Neural cell (in vitro differentiated cells): ENCODE measurements at regions not wholly inside any gene's neighbourhood (a gene's known extent, or its start where the extent isn't known, plus 50 kb on each side); places are given as distances from the start of the nearest gene placed in this dataset.

Experiments
- H2AFZ ChIP-seq: fragments of 200-600, 300-800 bp; sonication (generic), shearing (Covaris generic); 2 replicates; pipeline ENCODE4 v1.6.0; 2014; ENCODE audit warnings: low read depth, mild to moderate bottlenecking, antibody characterized with exemption, low read length, moderate library complexity
- H3F3A ChIP-seq: fragments of 200-600 bp; shearing (Covaris generic); 2 replicates; pipeline ENCODE4 v1.6.1; 2016; ENCODE audit warnings: mild to moderate bottlenecking, moderate library complexity, mixed read lengths, antibody characterized with exemption, low read length; ENCODE audit not compliant: insufficient read depth, poor library complexity, severe bottlenecking
- H3K27ac ChIP-seq: fragments of 200-600, 300-800 bp; sonication (generic), shearing (Covaris generic); 2 replicates; pipeline ENCODE4 v1.5.1; 2014; ENCODE audit warnings: mild to moderate bottlenecking, low read length, moderate library complexity
- H3K27me3 ChIP-seq: fragments of 300-800, 200-600 bp; sonication (generic), shearing (Covaris generic); 2 replicates; pipeline ENCODE4 v1.6.0; 2014; ENCODE audit warnings: mild to moderate bottlenecking, low read depth, low read length, moderate library complexity; ENCODE audit not compliant: insufficient read depth
- H3K36me3 ChIP-seq: fragments of 300-800, 200-600 bp; sonication (generic), shearing (Covaris generic); 2 replicates; pipeline ENCODE4 v1.5.1; 2014; ENCODE audit warnings: mild to moderate bottlenecking, antibody characterized with exemption, low read length, moderate library complexity; ENCODE audit not compliant: insufficient read depth
- H3K4me2 ChIP-seq: fragments of 300-800, 200-600 bp; sonication (generic), shearing (Covaris generic); 2 replicates; pipeline ENCODE4 v1.6.0; 2014; ENCODE audit warnings: mild to moderate bottlenecking, low read length
- H3K4me3 ChIP-seq: fragments of 300-800, 200-600 bp; sonication (generic), shearing (Covaris generic); 2 replicates; pipeline ENCODE4 v1.5.1; 2014; ENCODE audit warnings: mild to moderate bottlenecking, low read length, moderate library complexity
- H3K79me2 ChIP-seq: fragments of 200-600 bp; shearing (Covaris generic); replicated peaks from 2 replicates; pipeline ENCODE4 v1.6.0; 2014; ENCODE audit warnings: mild to moderate bottlenecking, low read length, moderate library complexity; ENCODE audit not compliant: insufficient read depth
- H3K9ac ChIP-seq: fragments of 300-800, 200-600 bp; sonication (generic), shearing (Covaris generic); 2 replicates; pipeline ENCODE4 v1.6.1; 2016; ENCODE audit warnings: mild to moderate bottlenecking, low read length, mixed read lengths
- H3K9me2 ChIP-seq: fragments of 200-600 bp; shearing (Covaris generic); 2 replicates; pipeline ENCODE4 v1.6.1; 2016; ENCODE audit warnings: mild to moderate bottlenecking, low read length, mixed read lengths; ENCODE audit not compliant: insufficient read depth
- H3K9me3 ChIP-seq: fragments of 200-600, 300-800 bp; sonication (generic), shearing (Covaris generic); 2 replicates; pipeline ENCODE4 v1.6.1; 2016; ENCODE audit warnings: mild to moderate bottlenecking, mixed run types, low read length, moderate library complexity, mixed read lengths
- H4K20me1 ChIP-seq: fragments of 200-600 bp; shearing (Covaris generic); 2 replicates; pipeline ENCODE4 v1.6.1; 2016; ENCODE audit warnings: mild to moderate bottlenecking, mixed run types; ENCODE audit not compliant: insufficient read depth
- EP300 ChIP-seq: fragments of 450-650 bp; conservative IDR thresholded peaks from 2 replicates; pipeline ENCODE4 v1.6.1; 2014; ENCODE audit warnings: antibody characterized with exemption, mild to moderate bottlenecking, moderate library complexity; ENCODE audit not compliant: poor library complexity, severe bottlenecking
- EZH2 ChIP-seq: fragments of 200-600, 300-800 bp; shearing (Covaris generic), sonication (generic); IDR thresholded peaks from 2 replicates; pipeline ENCODE4 v1.6.1; 2014; ENCODE audit warnings: antibody characterized with exemption, low read length, borderline replicate concordance, mild to moderate bottlenecking; ENCODE audit not compliant: insufficient read depth, poor library complexity, severe bottlenecking
- MXI1 ChIP-seq: fragments of 450-650 bp; conservative IDR thresholded peaks from 2 replicates; pipeline ENCODE4 v1.6.1; 2014; ENCODE audit warnings: antibody characterized with exemption, mild to moderate bottlenecking; ENCODE audit not compliant: poor library complexity, severe bottlenecking
- POLR2AphosphoS5 ChIP-seq: IDR thresholded peaks from 2 replicates; pipeline ENCODE4 v1.6.1; 2012
- RAD21 ChIP-seq: fragments of 450-650 bp; conservative IDR thresholded peaks from 2 replicates; pipeline ENCODE4 v1.6.1; 2014; ENCODE audit warnings: antibody characterized with exemption, mild to moderate bottlenecking, moderate library complexity
- REST ChIP-seq: IDR thresholded peaks from 2 replicates; pipeline ENCODE4 v1.6.1; 2012; ENCODE audit warnings: borderline replicate concordance
- SMC3 ChIP-seq: fragments of 450-650 bp; conservative IDR thresholded peaks from 2 replicates; pipeline ENCODE4 v1.6.1; 2014; ENCODE audit warnings: antibody characterized with exemption, mild to moderate bottlenecking, moderate library complexity; ENCODE audit not compliant: poor library complexity
- TAF1 ChIP-seq: IDR thresholded peaks from 2 replicates; pipeline ENCODE4 v1.6.1; 2012; ENCODE audit warnings: low read depth
- TF ChIP-seq, protein P1 (sequence below): fragments of 450-650 bp; IDR thresholded peaks from 2 replicates; pipeline ENCODE4 v1.5.1; 2014; ENCODE audit warnings: antibody characterized with exemption, mild to moderate bottlenecking, moderate library complexity; ENCODE audit not compliant: poor library complexity, severe bottlenecking

DNA sequence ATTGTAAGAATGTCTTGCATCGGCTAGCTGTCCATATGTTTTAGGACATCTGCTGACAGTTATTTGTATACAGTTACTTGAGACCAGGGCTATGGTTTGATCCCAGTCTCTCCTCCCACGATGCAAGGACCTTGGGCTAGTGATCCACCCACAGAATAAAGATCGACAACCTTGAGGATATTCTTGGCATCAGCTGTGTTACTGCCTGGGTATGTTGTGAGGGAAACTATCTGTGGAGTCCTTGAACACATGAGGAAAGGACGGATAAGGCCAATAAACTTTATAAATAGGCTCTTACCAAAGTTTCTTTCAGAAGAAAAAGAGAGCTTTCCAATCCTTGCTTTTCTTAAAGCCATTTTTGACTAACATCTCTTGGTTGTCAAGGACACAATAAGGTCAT, 70.8 kb upstream of the HEY2 start:
- Histone ChIP-seq H3F3A (no peaks in the 10 kb centered on the region), H3K36me3 (no peaks in the 10 kb centered on the region), H3K9me3 (no peaks in the 10 kb centered on the region), H3K4me2 (no peak overlapping the region), H3K79me2 (no peaks in the 10 kb centered on the region), H3K27me3 (no peaks in the 10 kb centered on the region), H3K4me3 (no peak overlapping the region), H3K9me2 (no peaks in the 10 kb centered on the region), H4K20me1 (no peaks in the 10 kb centered on the region), H3K9ac (no peak overlapping the region), H2AFZ (no peak overlapping the region), H3K27ac (no peak overlapping the region)
- TF ChIP-seq MXI1 (no peak), TAF1 (no peak), SMC3 (no peak), REST (no peak), EP300 (no peak), POLR2AphosphoS5 (no peak), EZH2 (no peak), RAD21 (no peak)
- TF ChIP-seq, protein P1, sequence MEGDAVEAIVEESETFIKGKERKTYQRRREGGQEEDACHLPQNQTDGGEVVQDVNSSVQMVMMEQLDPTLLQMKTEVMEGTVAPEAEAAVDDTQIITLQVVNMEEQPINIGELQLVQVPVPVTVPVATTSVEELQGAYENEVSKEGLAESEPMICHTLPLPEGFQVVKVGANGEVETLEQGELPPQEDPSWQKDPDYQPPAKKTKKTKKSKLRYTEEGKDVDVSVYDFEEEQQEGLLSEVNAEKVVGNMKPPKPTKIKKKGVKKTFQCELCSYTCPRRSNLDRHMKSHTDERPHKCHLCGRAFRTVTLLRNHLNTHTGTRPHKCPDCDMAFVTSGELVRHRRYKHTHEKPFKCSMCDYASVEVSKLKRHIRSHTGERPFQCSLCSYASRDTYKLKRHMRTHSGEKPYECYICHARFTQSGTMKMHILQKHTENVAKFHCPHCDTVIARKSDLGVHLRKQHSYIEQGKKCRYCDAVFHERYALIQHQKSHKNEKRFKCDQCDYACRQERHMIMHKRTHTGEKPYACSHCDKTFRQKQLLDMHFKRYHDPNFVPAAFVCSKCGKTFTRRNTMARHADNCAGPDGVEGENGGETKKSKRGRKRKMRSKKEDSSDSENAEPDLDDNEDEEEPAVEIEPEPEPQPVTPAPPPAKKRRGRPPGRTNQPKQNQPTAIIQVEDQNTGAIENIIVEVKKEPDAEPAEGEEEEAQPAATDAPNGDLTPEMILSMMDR: no peak

DNA sequence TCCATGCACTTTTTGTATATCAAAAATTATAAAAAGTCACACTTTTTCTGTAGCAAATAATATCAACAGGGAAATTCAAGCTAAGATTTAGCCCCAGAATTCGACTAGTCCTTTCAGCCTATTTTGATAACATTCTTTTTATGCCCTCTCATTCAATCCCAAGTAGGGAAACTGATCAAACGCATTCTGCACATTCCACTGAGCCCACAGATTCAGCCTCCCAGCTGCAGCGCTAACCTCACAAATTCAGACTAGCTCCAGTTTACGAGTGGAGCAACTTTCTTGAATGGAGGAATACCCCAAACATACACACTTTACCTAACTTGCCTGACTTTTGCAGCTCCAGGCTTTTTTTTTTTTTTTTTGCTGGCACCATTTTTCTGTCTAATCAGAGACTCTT, 70.3 kb upstream of the HEY2 start:
- no peak overlapping the region for H2AFZ ChIP-seq
- H3K27me3 ChIP-seq: no peaks in the 10 kb centered on the region
- no peak for TF ChIP-seq REST
- no peak for TF ChIP-seq TAF1
- no peak for TF ChIP-seq MXI1
- TF ChIP-seq EP300: no peak
- TF ChIP-seq, protein P1: no peak
- no peak for TF ChIP-seq EZH2
- no peak for TF ChIP-seq SMC3
- no peak for TF ChIP-seq RAD21
- no peak for TF ChIP-seq POLR2AphosphoS5

More for the DNA sequence above, 70.3 kb upstream of the HEY2 start:
- no peaks in the 10 kb centered on the region for H4K20me1 ChIP-seq
- no peaks in the 10 kb centered on the region for H3K36me3 ChIP-seq
- no peak overlapping the region for H3K9ac ChIP-seq
- no peaks in the 10 kb centered on the region for H3K9me2 ChIP-seq
- no peaks in the 10 kb centered on the region for H3K79me2 ChIP-seq
- no peak overlapping the region for H3K4me2 ChIP-seq
- H3K27ac ChIP-seq: no peak overlapping the region
- no peaks in the 10 kb centered on the region for H3F3A ChIP-seq
- H3K4me3 ChIP-seq: no peak overlapping the region
- no peaks in the 10 kb centered on the region for H3K9me3 ChIP-seq
